WTC11 (cell line): ENCODE measurements at regions not wholly inside any gene's neighbourhood (a gene's known extent, or its start where the extent isn't known, plus 50 kb on each side); places are given as distances from the start of the nearest gene placed in this dataset.

Experiments used
- ATAC-seq: fragments of 200-7000 bp; cut with Tn5 transposase; 2 replicates; pipeline ENCODE4 v1.10.0; 2021; ENCODE audit warnings: mild to moderate bottlenecking, moderate library complexity
- CTCF ChIA-PET: fragments of 300-600 bp; sonication (Branson Sonifier 250); formaldehyde crosslinking; loops from one replicate; lab custom pipeline; 2021; ENCODE audit warnings: antibody characterized with exemption; lab: Charles Lee
- POLR2A ChIA-PET: fragments of 350-600 bp; sonication (Branson Sonifier 250); formaldehyde crosslinking; loops from one replicate; lab custom pipeline; 2021; ENCODE audit warnings: antibody characterized with exemption; lab: Charles Lee
- DNase-seq: peaks from one replicate; pipeline ENCODE4 v3.0.0; 2021; ENCODE audit warnings: low spot score
- H3K27ac Mint-ChIP-seq: 2 replicates; pipeline ENCODE4 v1.8.0; 2021; ENCODE audit warnings: mixed read lengths
- H3K27me3 Mint-ChIP-seq: 2 replicates; pipeline ENCODE4 v1.8.0; 2021; ENCODE audit warnings: low read depth, mild to moderate bottlenecking, moderate library complexity, mixed read lengths
- H3K36me3 Mint-ChIP-seq: 2 replicates; pipeline ENCODE4 v1.8.0; 2021; ENCODE audit warnings: mixed read lengths
- H3K4me1 Mint-ChIP-seq: 2 replicates; pipeline ENCODE4 v1.8.0; 2022; ENCODE audit warnings: mixed read lengths
- H3K4me3 Mint-ChIP-seq: 2 replicates; pipeline ENCODE4 v1.8.0; 2021; ENCODE audit warnings: mild to moderate bottlenecking, moderate library complexity, mixed read lengths
- H3K9me3 Mint-ChIP-seq: 2 replicates; pipeline ENCODE4 v1.8.0; 2021; ENCODE audit warnings: mixed read lengths
- ATF2 ChIP-seq: sonication (generic); formaldehyde crosslinking; IDR thresholded peaks from 2 replicates; pipeline ENCODE4 v1.8.1; 2022; ENCODE audit warnings: low read depth, missing genetic modification reagents, borderline replicate concordance
- E2F5 ChIP-seq: sonication (generic); formaldehyde crosslinking; IDR thresholded peaks from 2 replicates; pipeline ENCODE4 v1.8.1; 2022; ENCODE audit warnings: mild to moderate bottlenecking, moderate library complexity, missing genetic modification reagents
- ELF4 ChIP-seq: sonication (generic); formaldehyde crosslinking; IDR thresholded peaks from 2 replicates; pipeline ENCODE4 v1.8.1; 2022; ENCODE audit warnings: low read depth, mild to moderate bottlenecking, moderate library complexity, missing genetic modification reagents
- ERG ChIP-seq: fragments of 250-450 bp; sonication (Bioruptor Pico); IDR thresholded peaks from 2 replicates; pipeline ENCODE4 v1.8.0; 2021; ENCODE audit warnings: mild to moderate bottlenecking
- FOXP4 ChIP-seq: sonication (generic); formaldehyde crosslinking; IDR thresholded peaks from 2 replicates; pipeline ENCODE4 v1.8.0; 2022; ENCODE audit warnings: mild to moderate bottlenecking, missing genetic modification reagents
- GABPB1 ChIP-seq: sonication (generic); formaldehyde crosslinking; IDR thresholded peaks from 2 replicates; pipeline ENCODE4 v1.8.1; 2023; ENCODE audit warnings: mild to moderate bottlenecking, missing genetic modification reagents
- JAZF1 ChIP-seq: fragments of 250-450 bp; sonication (Bioruptor Pico); IDR thresholded peaks from 2 replicates; pipeline ENCODE4 v1.9.0; 2021; ENCODE audit warnings: moderate library complexity, mild to moderate bottlenecking, inconsistent platforms
- MYBL2 ChIP-seq: sonication (generic); formaldehyde crosslinking; IDR thresholded peaks from 2 replicates; pipeline ENCODE4 v1.8.1; 2023; ENCODE audit warnings: mild to moderate bottlenecking, moderate library complexity, missing genetic modification reagents
- NFATC4 ChIP-seq: fragments of 250-450 bp; sonication (Bioruptor Pico); IDR thresholded peaks from 2 replicates; pipeline ENCODE4 v1.9.0; 2021; ENCODE audit warnings: mild to moderate bottlenecking
- NFYB ChIP-seq: sonication (generic); formaldehyde crosslinking; conservative IDR thresholded peaks from 2 replicates; pipeline ENCODE4 v1.8.0; 2022; ENCODE audit warnings: low read depth, missing genetic modification reagents
- NR3C1 ChIP-seq: sonication (generic); formaldehyde crosslinking; conservative IDR thresholded peaks from 2 replicates; pipeline ENCODE4 v1.8.1; 2023; ENCODE audit warnings: low read depth, mild to moderate bottlenecking, missing genetic modification reagents
- OVOL2 ChIP-seq: fragments of 250-450 bp; sonication (Bioruptor Pico); IDR thresholded peaks from 2 replicates; pipeline ENCODE4 v1.9.0; 2021; ENCODE audit warnings: mild to moderate bottlenecking, borderline replicate concordance
- PRRX2 ChIP-seq: fragments of 250-450 bp; sonication (Bioruptor Pico); IDR thresholded peaks from 2 replicates; pipeline ENCODE4 v1.8.0; 2021; ENCODE audit warnings: mild to moderate bottlenecking
- RELA ChIP-seq: sonication (generic); formaldehyde crosslinking; IDR thresholded peaks from 2 replicates; pipeline ENCODE4 v1.8.1; 2022; ENCODE audit warnings: missing genetic modification reagents, mild to moderate bottlenecking, borderline replicate concordance
- SMAD3 ChIP-seq: sonication (generic); formaldehyde crosslinking; IDR thresholded peaks from 2 replicates; pipeline ENCODE4 v1.8.0; 2022; ENCODE audit warnings: missing genetic modification reagents, mild to moderate bottlenecking, borderline replicate concordance
- TEAD1 ChIP-seq: sonication (generic); formaldehyde crosslinking; IDR thresholded peaks from 2 replicates; pipeline ENCODE4 v1.8.0; 2022; ENCODE audit warnings: mild to moderate bottlenecking, missing genetic modification reagents
- USF1 ChIP-seq: sonication (generic); formaldehyde crosslinking; IDR thresholded peaks from 2 replicates; pipeline ENCODE4 v1.8.0; 2022; ENCODE audit warnings: mild to moderate bottlenecking, missing genetic modification reagents
- ZNF121 ChIP-seq: sonication (generic); formaldehyde crosslinking; IDR thresholded peaks from 2 replicates; pipeline ENCODE4 v1.8.0; 2023; ENCODE audit warnings: missing genetic modification reagents
- ZNF281 ChIP-seq: sonication (generic); formaldehyde crosslinking; IDR thresholded peaks from 2 replicates; pipeline ENCODE4 v1.8.0; 2023; ENCODE audit warnings: mild to moderate bottlenecking, missing genetic modification reagents
- ZNF416 ChIP-seq: fragments of 250-450 bp; sonication (Bioruptor Pico); IDR thresholded peaks from 2 replicates; pipeline ENCODE4 v1.9.0; 2021; ENCODE audit warnings: mild to moderate bottlenecking, inconsistent platforms
- TF ChIP-seq, protein P1 (sequence below): sonication (generic); formaldehyde crosslinking; IDR thresholded peaks from 2 replicates; pipeline ENCODE4 v1.8.1; 2023; ENCODE audit warnings: mild to moderate bottlenecking, missing genetic modification reagents

DNA sequence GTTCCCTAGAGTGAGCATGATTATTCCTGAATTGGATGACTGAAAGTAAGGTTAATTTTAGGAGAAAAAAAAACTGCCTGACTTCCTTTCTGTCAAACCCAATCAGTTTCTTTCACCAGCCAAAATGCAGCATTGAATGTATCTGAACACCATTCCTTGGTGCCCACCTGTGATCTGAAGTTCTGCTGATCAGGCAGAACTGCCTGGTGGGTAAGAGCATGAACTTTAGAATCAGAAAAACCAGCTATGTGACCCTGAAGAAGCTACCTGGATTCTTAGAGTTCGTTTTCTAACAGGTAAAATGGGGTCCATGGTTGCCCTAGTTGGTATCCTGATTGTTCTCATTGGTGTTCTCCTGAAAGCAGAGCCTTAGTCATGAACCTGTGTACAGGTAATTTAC, 506.9 kb downstream of the MED13L start (continued):
- TF ChIP-seq OVOL2 (no peak), RELA (CRISPR knock-in tag) (no peak)

DNA sequence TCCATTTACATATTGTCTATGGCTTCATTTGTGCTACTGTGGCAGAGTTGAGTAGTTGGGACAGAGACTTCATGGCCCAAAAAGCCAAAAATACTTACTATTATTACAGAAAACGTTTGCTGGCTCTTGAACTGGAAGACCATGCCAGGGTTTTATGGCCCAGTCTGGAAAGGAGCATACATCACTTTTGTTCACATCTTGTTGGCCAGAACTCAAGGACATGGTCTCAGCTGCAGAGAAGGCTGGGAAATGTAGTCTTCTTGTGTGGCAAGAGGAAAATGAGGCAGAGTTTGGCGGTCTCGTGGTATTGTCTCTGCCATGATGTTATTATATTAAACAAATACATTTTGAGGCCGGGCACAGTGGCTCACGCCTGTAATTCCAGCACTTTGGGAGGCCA, 509.6 kb downstream of the MED13L start:
- DNase-seq, result no peak
- POLR2A ChIA-PET, result no interaction called here
- H3K27me3 Mint-ChIP-seq, result no peaks in the 10 kb centered on the region
- ATAC-seq, result no peak
- H3K36me3 Mint-ChIP-seq, result no peaks in the 10 kb centered on the region
- H3K4me1 Mint-ChIP-seq, result no peaks in the 10 kb centered on the region
- no peak overlapping the region for H3K27ac Mint-ChIP-seq
- H3K4me3 Mint-ChIP-seq, result no peak overlapping the region
- peaks cover 5% of the 10 kb centered on the region; the same call in 1 of the 2 replicates for H3K9me3 Mint-ChIP-seq
- CTCF ChIA-PET, result no interaction called here
- TF ChIP-seq ERG (no peak), FOXP4 (CRISPR knock-in tag) (no peak), PRRX2 (no peak), NFATC4 (CRISPR knock-in tag) (no peak), GABPB1 (CRISPR knock-in tag) (no peak), JAZF1 (CRISPR knock-in tag) (no peak), ATF2 (CRISPR knock-in tag) (no peak), NR3C1 (CRISPR knock-in tag) (no peak), ELF4 (CRISPR knock-in tag) (no peak), ZNF121 (CRISPR knock-in tag) (no peak), RELA (CRISPR knock-in tag) (no peak), SMAD3 (CRISPR knock-in tag) (no peak), ZNF416 (CRISPR knock-in tag) (no peak), USF1 (CRISPR knock-in tag) (no peak)

GRCh38 chr12:115763982-115764621, 513.4 kb downstream of the MED13L start:
- ChIA-PET POLR2A (no interaction called here), CTCF (no interaction called here)
- no peak overlapping the region for H3K27ac Mint-ChIP-seq
- peaks cover 5% of the 10 kb centered on the region; the same call in 1 of the 2 replicates for H3K9me3 Mint-ChIP-seq
- DNase-seq (no peak), ATAC-seq (no peak)
- no peaks in the 10 kb centered on the region for H3K27me3 Mint-ChIP-seq
- H3K4me1 Mint-ChIP-seq, result no peaks in the 10 kb centered on the region
- H3K4me3 Mint-ChIP-seq, result no peak overlapping the region
- no peaks in the 10 kb centered on the region for H3K36me3 Mint-ChIP-seq
- TF ChIP-seq NFYB (CRISPR knock-in tag) (0 out of 2 replicates have a peak, but pooled peaks have one; percentile 24), TEAD1 (no peak), E2F5 (CRISPR knock-in tag) (no peak), MYBL2 (CRISPR knock-in tag) (no peak), ZNF281 (CRISPR knock-in tag) (no peak), USF1 (CRISPR knock-in tag) (0 out of 2 replicates have a peak, but pooled peaks have one; percentile 50)
- TF ChIP-seq, protein P1, sequence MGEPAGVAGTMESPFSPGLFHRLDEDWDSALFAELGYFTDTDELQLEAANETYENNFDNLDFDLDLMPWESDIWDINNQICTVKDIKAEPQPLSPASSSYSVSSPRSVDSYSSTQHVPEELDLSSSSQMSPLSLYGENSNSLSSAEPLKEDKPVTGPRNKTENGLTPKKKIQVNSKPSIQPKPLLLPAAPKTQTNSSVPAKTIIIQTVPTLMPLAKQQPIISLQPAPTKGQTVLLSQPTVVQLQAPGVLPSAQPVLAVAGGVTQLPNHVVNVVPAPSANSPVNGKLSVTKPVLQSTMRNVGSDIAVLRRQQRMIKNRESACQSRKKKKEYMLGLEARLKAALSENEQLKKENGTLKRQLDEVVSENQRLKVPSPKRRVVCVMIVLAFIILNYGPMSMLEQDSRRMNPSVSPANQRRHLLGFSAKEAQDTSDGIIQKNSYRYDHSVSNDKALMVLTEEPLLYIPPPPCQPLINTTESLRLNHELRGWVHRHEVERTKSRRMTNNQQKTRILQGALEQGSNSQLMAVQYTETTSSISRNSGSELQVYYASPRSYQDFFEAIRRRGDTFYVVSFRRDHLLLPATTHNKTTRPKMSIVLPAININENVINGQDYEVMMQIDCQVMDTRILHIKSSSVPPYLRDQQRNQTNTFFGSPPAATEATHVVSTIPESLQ (CRISPR knock-in tag), result no peak
